Activated T-cell treated with anti-CD3 and anti-CD28 coated beads, Interleukin-2, amount 50 U/mL, for 1 hour (primary cell): ENCODE measurements at regions not wholly inside any gene's neighbourhood (a gene's known extent, or its start where the extent isn't known, plus 50 kb on each side); places are given as distances from the start of the nearest gene placed in this dataset.
"Not testable (repeated sequence)": the region's sequence is repeated elsewhere in the genome, so short reads cannot be mapped to it uniquely, and the experiment has no call there.

Source experiments
- DNase-seq: peaks from one replicate; pipeline ENCODE4 v3.0.0-alpha.2; 2020

DNA sequence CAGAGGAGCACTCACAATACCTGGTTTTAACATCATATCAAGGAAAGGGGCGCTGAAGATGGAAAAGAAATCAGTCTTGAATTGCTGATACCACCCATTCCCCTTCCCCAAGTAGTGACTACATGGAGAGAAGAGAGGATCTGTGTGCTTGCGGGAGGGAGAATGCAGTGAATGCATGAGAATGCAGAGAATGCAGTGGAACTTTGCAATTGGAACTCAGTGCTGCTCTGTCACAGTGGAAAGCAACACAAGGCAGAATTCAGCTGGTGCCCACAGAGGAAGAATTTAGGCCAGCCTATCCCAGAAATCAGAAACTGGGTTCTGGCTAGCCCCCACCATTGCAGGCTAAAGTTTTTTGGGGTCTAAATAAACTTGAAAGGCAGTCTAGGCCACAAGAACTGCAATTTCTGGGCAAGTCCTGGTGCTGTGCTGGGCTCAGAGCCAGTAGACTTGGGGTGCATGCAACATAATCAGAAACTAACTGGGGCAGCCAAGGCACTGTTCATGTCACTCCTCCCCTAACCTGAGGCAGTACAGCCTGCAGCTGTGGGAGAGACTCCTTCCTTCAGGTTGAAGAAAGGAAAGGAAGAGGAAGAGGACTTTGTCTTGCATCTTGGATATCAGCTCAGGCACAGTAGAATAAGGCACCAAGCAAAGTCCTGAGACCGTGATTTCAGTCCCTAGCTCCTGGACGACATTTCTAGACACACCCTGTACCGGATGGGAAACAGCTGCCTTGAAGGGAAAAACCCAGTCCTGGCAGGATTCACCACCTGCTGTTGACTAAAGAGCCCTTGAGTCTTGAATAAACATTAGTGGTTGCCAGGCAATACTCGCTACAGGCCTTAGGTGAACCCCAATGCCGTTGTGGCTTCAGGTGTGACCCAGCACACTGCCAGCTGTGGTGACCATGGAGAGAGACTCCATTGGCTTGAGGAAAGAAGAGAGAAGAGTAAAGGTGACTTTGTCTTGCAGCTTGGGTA, 329.3 kb downstream of the TBL1XR1 start:
- no peak for DNase-seq

DNA sequence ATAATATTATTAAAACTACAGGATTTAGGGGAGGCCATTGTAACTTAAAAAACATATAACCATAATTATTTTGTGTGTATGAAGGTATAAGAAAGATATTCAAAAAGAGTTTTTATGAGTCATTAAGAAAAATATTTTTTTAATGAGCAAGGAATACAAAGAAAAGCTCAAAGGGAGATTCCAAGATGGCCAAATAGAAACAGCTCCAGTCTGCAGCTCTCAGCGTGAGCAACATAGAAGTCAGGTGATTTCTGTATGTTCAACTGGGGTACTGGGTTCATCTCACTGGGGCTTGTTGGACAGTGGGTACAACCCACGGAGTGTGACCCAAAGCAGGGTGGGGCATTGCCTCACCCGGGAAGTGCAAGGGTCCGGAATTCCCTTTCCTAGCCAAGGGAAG, 336.1 kb downstream of the TBL1XR1 start:
- no peak for DNase-seq

DNA sequence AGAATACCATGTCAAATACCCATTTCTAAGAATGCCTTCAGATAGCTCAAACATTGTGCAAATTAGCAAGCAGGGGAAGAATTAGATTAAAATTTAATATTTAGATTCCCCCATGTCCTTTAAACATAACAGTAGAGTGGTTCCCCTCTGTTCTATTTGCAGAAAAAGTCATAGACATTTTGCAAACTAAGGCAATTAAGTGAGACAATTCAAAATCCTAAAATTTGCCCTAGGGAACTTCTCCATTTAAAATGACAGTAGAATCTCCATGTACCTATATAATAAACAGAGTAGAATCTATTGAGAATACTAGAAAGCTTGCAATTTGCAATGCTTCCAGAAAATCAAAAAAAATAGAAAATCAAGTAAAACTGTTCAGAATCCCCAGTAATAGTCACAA, 340.6 kb downstream of the TBL1XR1 start:
- DNase-seq: no peak

DNA sequence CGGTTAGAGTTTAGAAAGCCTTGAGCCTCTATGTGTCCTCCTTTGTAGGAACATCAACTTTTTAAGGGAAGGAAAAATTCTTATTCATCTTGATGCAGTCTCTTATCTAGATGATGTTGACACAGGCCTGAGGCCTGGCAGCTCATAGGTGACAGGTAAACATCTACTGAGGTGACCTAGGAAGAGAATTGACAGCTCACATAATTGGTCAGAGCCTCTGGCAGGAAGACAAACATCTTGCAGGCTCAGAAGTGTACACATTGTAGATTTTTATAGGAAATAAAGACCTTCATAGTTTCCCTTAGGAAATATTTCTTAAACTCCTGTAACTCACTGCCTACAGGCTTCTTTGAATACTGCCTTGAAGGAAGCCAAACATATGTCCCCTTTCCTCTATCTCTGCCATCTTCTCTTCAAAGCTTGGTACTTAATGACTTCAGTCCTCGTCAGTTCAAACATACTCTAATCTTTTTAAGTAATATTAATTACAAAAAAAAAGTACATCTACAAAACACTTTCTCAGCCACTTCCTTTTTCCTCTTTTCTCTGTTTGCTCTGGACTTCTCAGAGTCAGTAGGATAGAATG, 341.3 kb downstream of the TBL1XR1 start:
- no peak for DNase-seq

DNA sequence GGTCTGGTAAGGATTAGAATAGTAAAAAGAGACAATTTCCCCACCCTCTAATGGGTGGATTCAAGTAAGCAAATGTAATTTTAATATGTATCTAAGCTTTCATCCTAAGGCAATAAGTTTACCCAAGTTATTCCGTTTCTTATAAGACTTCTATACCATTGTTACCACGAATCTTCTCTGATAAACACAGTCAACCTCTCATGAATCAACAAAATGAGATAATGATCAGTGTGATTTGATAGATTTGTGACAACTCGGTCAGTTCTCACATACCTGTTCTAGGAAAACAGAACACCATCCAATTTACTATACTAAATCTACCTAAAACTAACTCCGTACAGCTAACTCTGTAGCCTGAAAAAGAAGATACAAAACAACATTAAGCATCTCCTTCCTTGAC, 342.1 kb downstream of the TBL1XR1 start:
- no peak for DNase-seq

DNA sequence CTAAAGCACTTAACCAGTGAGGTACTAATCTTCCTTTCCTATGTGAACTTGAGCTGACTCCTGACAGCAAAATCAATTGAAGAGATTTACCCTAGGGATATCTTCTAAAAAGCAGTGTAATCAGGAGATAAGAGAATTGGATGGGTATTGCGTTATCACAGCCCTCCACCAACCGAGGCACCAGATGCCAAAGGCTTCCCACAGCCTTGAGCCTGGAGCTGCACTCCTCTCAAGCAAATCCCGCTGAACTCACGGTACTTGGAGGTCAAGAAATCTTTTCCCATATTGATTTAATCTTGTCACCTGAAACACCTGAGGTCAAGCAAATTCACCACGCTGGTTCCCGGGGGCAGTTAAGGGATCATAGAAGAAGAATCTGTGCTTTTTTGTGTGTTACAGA, 346.8 kb downstream of the TBL1XR1 start:
- no peak for DNase-seq

DNA sequence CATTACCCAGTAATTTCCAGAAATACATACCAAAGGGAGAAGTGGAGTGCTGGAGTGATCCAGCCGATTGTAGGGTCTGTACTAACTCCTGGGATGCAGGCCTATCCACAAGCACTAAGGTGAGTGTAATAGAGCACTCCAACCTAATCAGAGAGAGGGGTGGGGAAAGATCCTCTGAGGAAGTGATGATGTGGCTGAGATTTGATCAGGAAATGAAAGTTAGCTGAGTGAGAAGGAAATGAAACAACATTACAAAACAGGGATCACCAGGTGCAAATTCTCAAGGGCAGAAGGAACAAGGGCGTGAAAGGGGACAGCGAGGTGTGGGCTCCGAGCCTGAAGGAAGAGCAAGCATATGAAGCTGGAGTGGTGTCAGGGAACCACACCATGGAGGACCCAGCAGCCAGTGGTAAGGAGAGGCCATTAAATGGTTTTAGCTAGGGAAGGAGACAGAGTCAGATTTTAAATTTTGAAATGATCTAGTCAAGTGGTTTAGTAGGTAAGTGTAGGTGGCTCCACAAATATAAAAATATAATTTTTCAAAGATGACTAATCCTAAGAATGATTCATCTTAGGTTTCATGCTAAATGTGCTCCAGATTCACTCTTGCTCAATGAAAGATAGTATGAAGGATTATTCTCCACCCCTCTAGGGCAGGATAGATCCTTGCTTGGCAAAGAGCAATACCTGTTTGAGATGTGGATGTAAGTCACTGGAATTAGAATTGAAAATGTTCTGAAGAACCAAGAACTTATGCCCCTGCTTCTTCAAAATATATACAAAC, 348.7 kb downstream of the TBL1XR1 start:
- DNase-seq: no peak

DNA sequence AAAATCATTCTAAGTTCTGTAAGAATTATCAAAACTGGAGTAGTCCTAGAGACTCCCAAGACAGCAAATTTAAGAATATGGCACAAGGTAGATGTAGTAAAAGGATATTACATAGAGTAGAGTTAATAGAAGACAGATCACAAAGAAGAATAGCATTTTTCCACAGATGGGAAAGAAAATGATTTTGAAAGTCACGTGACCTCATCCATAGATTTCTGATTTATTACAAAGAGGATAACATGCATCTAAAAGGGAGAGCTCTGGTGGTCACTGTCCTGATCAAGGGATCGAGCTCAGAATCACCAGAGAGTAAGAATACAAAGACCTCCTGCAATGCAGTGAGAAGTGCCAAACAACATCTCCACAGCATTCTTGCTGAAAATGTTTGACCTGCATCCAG, 354.4 kb downstream of the TBL1XR1 start:
- no peak for DNase-seq

DNA sequence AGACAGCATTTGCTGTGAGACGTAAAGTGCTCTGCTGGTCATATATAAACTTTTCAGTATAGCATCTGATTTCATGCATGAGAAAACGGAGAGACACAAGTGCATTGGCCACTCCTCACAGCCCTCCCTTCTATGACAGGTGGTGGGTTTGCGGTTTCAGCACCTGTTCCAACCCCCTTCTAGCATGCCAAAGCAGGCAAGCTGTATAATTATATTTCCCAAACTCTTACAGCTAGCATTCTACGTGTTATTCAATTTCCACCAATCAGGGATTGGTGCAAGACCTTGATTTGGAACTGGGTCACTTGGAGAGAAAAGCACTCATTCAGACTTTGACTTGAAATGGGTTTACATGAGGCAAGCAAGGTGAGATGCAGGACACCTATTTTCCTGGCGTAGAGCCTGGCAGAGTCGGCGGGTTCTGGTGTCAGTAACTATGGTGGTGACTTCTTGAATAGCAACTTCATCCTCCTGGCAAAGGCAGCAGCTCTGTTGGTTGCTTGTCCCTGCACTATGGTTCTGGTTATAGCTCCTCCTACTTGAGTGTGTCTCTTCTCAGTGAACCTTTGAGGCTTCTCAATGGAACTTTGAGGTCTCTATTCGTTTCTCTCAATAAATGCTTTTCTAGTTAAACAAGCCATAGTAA, 356.5 kb downstream of the TBL1XR1 start:
- DNase-seq: no peak

DNA sequence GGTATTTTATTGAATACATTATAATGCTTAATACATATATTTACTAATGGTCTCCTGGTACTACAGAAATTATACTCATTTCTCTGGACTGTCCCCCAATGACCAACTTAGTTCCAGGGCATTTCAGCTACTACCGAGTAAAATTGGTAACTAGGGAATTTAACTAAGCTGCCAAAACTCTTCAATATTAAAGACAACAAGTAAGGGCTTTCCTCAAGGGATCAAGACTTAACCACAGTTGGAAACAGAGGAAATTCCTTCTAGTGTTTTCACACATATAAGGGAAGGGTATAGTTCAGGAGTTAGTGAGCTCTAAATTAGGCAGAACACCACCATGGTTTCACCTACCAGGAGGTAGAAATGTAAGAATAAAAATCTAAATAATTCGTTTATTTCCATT, 357.4 kb downstream of the TBL1XR1 start:
- DNase-seq: no peak

DNA sequence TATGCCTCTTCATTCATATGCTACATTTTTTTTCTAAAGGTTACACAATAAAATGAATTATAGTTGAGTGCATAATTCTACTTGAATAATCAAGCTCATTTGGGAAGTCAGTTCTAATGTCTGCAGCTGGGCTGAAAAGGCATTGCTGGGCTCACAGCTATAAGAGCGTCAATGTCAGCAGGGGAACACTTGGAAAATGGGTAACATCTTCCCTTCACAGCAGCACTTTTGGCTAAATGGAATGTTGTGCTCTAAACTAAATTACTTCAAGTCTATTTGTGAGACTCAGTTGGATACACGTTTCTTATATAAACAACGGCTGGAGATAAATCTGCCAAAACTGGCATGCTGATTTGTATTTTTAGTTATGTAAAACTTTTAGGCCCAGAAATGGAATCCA, 357.8 kb downstream of the TBL1XR1 start:
- no peak for DNase-seq

DNA sequence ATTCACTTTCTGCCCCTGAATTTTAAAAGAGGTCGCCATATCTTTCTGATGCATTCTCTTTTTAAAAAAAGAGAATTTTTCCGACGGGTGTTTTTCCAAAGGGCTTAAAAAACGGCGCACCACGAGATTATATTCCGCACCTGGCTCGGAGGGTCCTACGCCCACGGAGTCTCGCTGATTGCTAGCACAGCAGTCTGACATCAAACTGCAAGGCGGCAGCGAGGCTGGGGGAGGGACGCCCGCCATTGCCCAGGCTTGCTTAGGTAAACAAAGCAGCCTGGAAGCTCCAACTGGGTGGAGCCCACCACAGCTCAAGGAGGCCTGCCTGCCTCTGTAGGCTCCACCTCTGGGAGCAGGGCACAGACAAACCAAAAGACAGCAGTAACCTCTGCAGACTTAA, 370.0 kb downstream of the TBL1XR1 start:
- not testable (repeated sequence) for DNase-seq

DNA sequence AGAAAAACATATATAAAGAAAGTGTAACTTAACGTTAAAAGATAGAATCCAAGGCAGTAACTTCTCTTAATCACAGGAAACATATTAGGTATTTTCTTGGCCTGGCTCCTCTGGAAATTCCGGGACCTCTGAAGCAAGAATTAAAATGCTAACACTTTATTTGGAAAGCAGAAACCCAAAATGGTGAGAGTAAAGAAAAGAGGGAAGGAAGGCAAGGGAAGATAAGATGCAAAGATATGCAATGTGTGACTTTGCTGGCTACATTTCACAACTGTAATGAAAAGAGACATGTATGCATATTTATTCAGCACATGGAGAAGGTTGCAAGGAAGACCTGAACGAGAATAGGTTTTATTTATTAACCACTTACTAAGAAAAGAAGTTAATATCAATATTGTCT, 372.5 kb downstream of the TBL1XR1 start:
- DNase-seq: no peak

DNA sequence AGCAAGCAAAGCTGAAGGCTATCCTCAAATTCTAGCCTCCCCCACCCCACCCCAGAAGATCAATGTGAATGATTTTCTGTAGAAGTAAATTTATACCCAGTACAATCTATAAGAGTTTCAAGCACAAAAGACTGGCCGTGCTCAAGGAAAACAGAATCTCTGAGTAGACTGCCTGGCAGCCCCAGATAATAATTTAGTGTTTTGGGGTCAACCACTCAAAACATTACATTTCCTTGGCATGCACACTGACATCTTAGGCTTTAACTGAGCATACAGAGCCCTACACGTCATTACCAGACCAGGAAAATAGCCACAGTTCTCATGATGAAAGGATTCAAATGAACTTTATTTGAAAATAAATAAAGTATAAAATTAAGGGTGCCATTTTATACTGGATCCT, 376.5 kb downstream of the TBL1XR1 start:
- DNase-seq: no peak

DNA sequence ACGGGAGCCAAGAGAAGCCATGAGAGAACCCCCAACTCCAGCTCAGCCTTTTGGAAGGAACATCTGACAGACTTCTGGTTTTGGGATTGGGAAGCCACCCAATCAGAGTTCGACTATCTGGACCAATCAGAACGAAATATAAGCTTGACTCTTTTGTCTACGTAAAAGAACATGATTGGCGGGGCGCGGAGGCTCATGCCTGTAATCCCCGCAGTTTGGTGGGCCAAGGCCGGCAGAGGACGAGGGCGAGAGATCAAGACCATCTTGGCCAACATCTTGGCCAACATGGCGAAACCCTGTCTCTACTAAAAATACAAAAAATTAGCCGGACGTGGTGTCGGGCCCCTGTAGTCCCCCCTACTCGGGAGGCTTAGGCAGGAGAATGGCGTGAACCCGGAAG, 380.3 kb downstream of the TBL1XR1 start:
- DNase-seq: no peak

DNA sequence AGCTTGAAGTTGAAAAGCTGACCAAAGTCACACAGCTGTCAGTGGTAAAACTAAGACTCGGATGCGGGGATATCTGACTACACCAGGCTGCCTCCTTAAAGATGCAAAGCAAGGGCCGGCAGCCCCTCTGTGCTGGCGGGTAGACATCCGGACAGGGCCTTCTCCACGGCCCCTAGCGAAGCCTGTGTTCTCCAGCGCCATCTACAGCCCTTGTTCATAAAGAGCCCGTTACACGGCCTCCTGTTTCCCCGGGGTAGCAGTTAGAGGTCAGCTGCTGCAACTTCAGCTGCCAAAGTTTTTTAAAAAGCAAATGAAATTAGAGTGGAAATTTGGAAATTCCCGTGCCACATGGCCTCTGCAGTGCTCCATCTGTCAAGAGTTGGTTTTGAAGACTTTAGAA, 383.0 kb downstream of the TBL1XR1 start:
- DNase-seq: no peak

DNA sequence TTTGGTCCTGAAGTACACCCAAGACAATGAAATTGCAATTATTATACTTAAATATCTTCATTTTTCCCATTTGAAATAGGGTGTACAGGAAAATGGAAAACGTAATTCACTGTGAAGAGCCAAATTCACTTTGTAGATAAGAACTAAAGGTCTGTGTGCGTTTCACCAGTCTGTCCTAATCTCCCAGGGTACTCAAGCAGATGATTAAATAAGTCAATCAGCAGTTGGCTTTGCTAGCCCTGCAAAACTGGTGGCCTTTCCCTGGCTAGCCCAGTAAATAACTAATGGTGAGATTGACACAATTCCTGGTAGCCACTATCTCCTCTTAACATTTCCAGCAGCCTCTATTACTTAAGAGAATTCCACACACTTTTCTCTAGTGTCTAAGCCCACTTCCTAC, 389.3 kb downstream of the TBL1XR1 start:
- no peak for DNase-seq

DNA sequence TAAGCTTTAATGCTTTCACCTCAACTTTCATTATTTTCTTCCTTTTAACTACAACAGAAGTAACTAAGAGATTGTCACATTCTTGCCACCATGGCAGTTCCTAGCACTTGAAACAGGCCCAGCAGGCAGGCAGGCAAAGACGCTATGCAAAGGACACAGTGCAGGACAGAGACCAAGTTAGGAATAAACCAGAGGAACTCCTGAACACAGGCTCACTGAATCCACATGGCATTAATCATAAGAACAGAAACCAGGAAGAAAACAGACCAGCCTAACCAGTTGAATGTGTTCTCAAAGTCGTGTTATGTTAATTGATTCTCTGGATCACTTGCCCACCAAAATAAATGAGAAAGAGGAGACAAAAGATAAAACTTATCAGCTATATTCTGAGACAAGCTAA, 397.6 kb downstream of the TBL1XR1 start:
- DNase-seq: no peak

DNA sequence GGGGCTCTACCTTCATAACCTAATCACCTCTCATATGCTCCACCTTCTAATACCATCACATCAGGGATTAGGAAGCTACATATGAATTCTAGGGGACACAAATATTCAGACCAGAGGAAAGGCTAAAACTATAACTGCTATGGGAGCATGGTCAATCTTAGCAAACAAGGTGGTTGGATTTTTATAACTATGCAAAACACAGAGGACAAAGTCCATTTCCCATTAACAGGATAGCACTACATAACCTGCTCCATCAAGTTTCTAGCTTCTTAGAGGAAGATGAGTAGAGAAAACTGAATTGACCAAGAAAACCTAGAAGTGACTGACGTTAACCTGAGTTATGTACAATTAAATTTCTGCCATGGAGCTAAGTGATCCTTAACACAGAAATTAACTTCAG, 398.6 kb downstream of the TBL1XR1 start:
- no peak for DNase-seq

DNA sequence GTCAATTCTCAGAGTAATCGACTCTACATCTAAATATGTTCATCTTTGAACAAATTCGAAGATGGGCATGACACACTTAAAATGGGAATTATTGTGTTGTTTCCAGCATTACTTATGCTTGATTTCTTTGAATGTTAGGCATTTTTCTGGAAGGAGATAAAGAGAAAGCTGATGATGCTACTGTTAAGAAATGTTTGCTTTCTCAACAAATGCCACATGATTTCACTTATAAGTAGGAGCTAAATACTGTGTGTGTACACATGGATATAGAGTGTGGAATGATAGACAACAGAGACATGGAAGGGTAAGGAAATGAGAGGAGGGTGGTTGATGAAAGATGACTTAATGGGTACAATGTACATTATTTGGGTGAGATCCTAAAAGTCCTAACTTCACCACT, 400.9 kb downstream of the TBL1XR1 start:
- no peak for DNase-seq

DNA sequence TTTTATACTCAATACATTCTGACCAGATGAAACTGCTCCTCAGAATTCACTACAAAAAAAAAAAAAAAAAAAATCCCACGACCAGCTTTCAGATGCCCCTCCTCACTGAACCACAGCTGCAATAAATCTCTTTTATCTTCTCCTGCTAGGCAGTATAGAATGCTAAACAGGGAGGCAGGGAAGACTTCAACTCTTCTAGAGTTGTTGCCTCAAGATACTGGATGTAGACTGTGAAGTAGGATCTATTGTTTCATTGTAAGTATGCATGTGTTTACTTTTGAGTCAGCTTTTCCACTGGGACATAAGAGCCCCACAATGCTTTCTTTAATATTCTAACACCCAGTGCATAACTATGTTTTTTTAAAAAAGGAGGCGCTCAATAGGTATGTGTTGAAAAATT, 401.4 kb downstream of the TBL1XR1 start:
- DNase-seq: no peak

DNA sequence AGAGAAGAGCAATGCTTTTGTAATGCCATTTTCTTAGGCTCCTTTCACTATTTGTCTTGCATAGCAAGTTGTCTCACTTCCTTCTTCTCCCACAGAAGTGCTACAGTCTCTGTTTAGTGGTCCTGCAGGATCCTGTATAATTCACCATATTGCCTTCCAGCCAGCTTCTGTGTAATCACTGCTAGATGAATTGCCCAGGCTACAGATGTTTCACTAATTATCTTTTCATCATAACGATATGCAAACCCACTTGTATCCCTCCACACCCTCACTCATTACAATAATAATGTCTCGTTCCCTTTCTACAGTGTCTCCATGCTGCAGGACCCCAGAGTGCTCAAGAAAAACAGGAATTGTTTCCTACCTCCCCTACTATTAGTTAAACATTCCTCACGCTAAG, 402.9 kb downstream of the TBL1XR1 start:
- DNase-seq: no peak

DNA sequence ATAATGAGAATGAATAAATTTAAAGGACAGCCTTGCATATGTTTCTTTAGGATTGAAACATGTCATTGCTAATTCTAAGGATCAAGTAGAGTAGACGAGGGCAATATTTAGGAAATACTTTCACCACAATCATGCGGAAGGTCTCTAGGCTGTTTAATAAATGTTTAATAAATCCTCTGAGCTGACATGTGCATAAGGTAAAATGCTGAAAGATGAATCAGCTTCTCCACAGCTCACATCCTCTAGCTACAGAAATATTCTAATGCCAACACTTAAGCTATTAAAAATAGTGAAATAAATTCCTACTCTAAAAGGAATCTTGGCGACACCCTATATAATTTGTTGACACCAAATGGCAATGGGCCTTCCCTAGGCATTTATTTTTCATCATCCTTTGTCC, 407.3 kb downstream of the TBL1XR1 start:
- DNase-seq: no peak
